Fibroblast of lung (primary cell): ENCODE measurements at regions not wholly inside any gene's neighbourhood (a gene's known extent, or its start where the extent isn't known, plus 50 kb on each side); places are given as distances from the start of the nearest gene placed in this dataset.
A peak's percentile ranks its signal among the peaks of the same experiment; 100 is the strongest.

ENCODE experiments used
- DNase-seq, 2 donors: peaks; one replicate each; pipeline versions ENCODE4 v3.0.0 to v3.0.0-alpha.2; 2010; ENCODE audit warnings: low read depth in 2 of 2
- H2AFZ ChIP-seq: 2 replicates; pipeline ENCODE4 v1.5.1; 2012; ENCODE audit warnings: low read length, control low read depth, inconsistent platforms
- H3K27ac ChIP-seq: 2 replicates; pipeline ENCODE4 v1.5.1; 2011; ENCODE audit warnings: low read length, control low read depth; ENCODE audit not compliant: insufficient read depth
- H3K27me3 ChIP-seq: 2 replicates; pipeline ENCODE4 v1.5.1; 2011; ENCODE audit warnings: mild to moderate bottlenecking, low read length; ENCODE audit not compliant: control insufficient read depth, insufficient read depth
- H3K36me3 ChIP-seq: 2 replicates; pipeline ENCODE4 v1.5.1; 2011; ENCODE audit warnings: low read length; ENCODE audit not compliant: control insufficient read depth, insufficient read depth
- H3K4me1 ChIP-seq: 2 replicates; pipeline ENCODE4 v1.5.1; 2011; ENCODE audit warnings: low read length; ENCODE audit not compliant: control insufficient read depth, insufficient read depth; ENCODE audit errors: extremely low read depth
- H3K4me2 ChIP-seq: 2 replicates; pipeline ENCODE4 v1.5.1; 2011; ENCODE audit warnings: low read length, control low read depth; ENCODE audit not compliant: insufficient read depth; ENCODE audit errors: extremely low read depth
- H3K4me3 ChIP-seq, 4 experiments: fragments of 200-600 bp in 1 of 4; sonication (generic) in 1 of 4; replicated peaks in 1 of 4; 2 replicates each; pipeline ENCODE4 v1.5.1; 2011 to 2016; ENCODE audit warnings: low read length in 4 of 4, low read depth in 3 of 4, mild to moderate bottlenecking in 3 of 4, control low read depth in 2 of 4, inconsistent platforms in 1 of 4, mixed read lengths in 1 of 4; ENCODE audit not compliant: insufficient read depth in 1 of 4; ENCODE audit errors: control extremely low read depth in 1 of 4
- H3K79me2 ChIP-seq: 2 replicates; pipeline ENCODE4 v1.5.1; 2012; ENCODE audit warnings: mild to moderate bottlenecking, low read length, inconsistent platforms; ENCODE audit not compliant: control insufficient read depth, insufficient read depth
- H3K9ac ChIP-seq: 2 replicates; pipeline ENCODE4 v1.5.1; 2011; ENCODE audit warnings: mild to moderate bottlenecking, low read length, control low read depth; ENCODE audit not compliant: insufficient read depth
- H3K9me3 ChIP-seq: 2 replicates; pipeline ENCODE4 v1.5.1; 2012; ENCODE audit warnings: low read depth, low read length; ENCODE audit not compliant: control insufficient read depth, insufficient read depth
- H4K20me1 ChIP-seq: 2 replicates; pipeline ENCODE4 v1.5.1; 2011; ENCODE audit warnings: low read length; ENCODE audit not compliant: control insufficient read depth, insufficient read depth; ENCODE audit errors: extremely low read depth
- EZH2 ChIP-seq: IDR thresholded peaks from 2 replicates; pipeline ENCODE4 v1.5.1; 2012; ENCODE audit warnings: low read length, control low read depth, mild to moderate bottlenecking; ENCODE audit errors: missing control alignments
- TF ChIP-seq, protein P1 (sequence below), 2 donors: IDR thresholded peaks in 1 of 2; conservative IDR thresholded peaks in 1 of 2; 1 replicate in 1 of 2; 2 replicates in 1 of 2; pipeline ENCODE4 v1.5.1; 2011 to 2012; ENCODE audit warnings: low read length in 2 of 2, control low read depth in 1 of 2, inconsistent platforms in 1 of 2, low read depth in 1 of 2, mild to moderate bottlenecking in 1 of 2

DNA sequence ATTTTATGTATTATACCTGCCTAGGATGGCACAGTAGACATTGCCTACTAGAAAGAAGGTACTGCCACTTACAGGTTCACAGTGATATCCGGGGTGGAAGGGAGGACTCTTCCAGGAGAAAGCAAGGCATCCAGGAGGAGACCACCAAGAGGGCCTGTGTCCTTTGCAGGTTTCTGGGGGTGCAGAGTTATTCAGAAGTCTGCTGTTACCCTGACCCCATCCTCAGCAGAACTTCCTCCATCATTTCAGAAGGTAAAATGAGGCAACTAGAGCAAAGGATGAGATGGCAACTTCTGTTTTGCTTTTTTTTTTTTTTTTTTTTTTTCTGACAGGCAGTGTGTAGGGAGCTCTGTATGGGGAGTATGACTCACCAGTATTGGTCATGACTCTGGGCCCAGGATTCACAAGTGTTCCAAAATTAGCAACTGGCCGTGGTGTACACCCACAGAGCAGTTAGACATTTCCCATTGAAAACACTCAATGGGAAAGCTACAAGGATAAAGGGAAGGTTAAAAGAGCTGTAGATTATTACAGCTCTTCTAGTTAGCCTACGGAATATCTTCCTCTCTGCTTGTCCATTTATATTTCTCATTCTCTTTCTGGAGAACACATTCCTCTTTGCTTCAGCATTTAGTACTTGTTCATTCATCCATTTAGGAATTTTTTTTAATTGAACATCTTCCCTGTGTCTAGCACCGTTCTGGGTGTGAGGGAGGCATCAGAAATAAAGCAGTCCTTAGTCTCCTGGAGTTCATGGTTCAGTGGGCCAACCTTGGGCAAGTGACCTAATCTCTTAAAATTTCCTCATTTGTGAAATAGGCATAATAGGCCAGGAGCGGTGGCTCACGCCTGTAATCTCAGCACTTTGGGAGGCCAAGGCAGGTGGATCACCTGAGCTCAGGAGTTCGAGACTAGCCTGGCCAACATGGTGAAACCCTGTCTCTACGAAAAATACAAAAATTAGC, 50.5 kb upstream of the PPP2R5A start:
- Histone ChIP-seq H2AFZ (peak overlapping the region; percentile 37), H3K79me2 (no peaks in the 10 kb centered on the region), H3K4me2 (peak overlapping the region; percentile 70), H3K9me3 (no peaks in the 10 kb centered on the region), H3K27ac (peak overlapping the region; percentile 37), H3K27me3 (no peaks in the 10 kb centered on the region), H3K36me3 (no peaks in the 10 kb centered on the region), H4K20me1 (no peaks in the 10 kb centered on the region), H3K4me1 (peaks cover 5% of the 10 kb centered on the region), H3K9ac (no peak overlapping the region), H3K4me3 (no peak overlapping the region)
- TF ChIP-seq EZH2: no peak
- TF ChIP-seq, protein P1, sequence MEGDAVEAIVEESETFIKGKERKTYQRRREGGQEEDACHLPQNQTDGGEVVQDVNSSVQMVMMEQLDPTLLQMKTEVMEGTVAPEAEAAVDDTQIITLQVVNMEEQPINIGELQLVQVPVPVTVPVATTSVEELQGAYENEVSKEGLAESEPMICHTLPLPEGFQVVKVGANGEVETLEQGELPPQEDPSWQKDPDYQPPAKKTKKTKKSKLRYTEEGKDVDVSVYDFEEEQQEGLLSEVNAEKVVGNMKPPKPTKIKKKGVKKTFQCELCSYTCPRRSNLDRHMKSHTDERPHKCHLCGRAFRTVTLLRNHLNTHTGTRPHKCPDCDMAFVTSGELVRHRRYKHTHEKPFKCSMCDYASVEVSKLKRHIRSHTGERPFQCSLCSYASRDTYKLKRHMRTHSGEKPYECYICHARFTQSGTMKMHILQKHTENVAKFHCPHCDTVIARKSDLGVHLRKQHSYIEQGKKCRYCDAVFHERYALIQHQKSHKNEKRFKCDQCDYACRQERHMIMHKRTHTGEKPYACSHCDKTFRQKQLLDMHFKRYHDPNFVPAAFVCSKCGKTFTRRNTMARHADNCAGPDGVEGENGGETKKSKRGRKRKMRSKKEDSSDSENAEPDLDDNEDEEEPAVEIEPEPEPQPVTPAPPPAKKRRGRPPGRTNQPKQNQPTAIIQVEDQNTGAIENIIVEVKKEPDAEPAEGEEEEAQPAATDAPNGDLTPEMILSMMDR (conservative IDR thresholded peaks at IDR 0.05 in 1 of 2, IDR thresholded peaks at IDR 0.05 in 1 of 2; ENCODE audit: low read depth in 1 of 2, low read length in 2 of 2): no peak
- DNase-seq: peak; percentile 95 to 97
